GM23338 (cell line): ENCODE measurements at regions not wholly inside any gene's neighbourhood (a gene's known extent, or its start where the extent isn't known, plus 50 kb on each side); places are given as distances from the start of the nearest gene placed in this dataset.

Experiments used
- CREB1 ChIP-seq: fragments of 250-450 bp; sonication (Bioruptor Pico); IDR thresholded peaks from 2 replicates; pipeline ENCODE4 v1.5.0; 2020; ENCODE audit warnings: low read depth, mild to moderate bottlenecking, moderate library complexity
- CTCF ChIP-seq, 2 experiments: fragments of 200-600 bp in 1 of 2; sonication (generic) in 1 of 2; conservative IDR thresholded peaks; 2 replicates each; pipeline versions ENCODE4 v1.5.1 to v1.6.1; 2016 to 2017; ENCODE audit warnings: antibody characterized with exemption in 2 of 2, low read depth in 2 of 2, mild to moderate bottlenecking in 2 of 2, moderate library complexity in 1 of 2
- EZH2 ChIP-seq: fragments of 200-600 bp; sonication (generic); IDR thresholded peaks from one replicate; pipeline ENCODE4 v1.8.0; 2017; ENCODE audit warnings: antibody characterized with exemption, mild to moderate bottlenecking, low read depth; ENCODE audit not compliant: unreplicated experiment
- EZH2phosphoT487 ChIP-seq: fragments of 200-600 bp; sonication (generic); IDR thresholded peaks from one replicate; pipeline ENCODE4 v1.8.1; 2018; ENCODE audit warnings: antibody characterized with exemption; ENCODE audit not compliant: unreplicated experiment
- JUNB ChIP-seq: IDR thresholded peaks from one replicate; pipeline ENCODE4 v1.6.1; 2016; ENCODE audit warnings: antibody characterized with exemption; ENCODE audit not compliant: unreplicated experiment
- NANOG ChIP-seq: IDR thresholded peaks from 2 replicates; pipeline ENCODE4 v1.6.1; 2016; ENCODE audit warnings: antibody characterized with exemption, borderline replicate concordance
- POLR2AphosphoS5 ChIP-seq: IDR thresholded peaks from 2 replicates; pipeline ENCODE4 v1.6.1; 2016; ENCODE audit warnings: antibody characterized with exemption, low read depth
- STAT1 ChIP-seq: IDR thresholded peaks from one replicate; pipeline ENCODE4 v1.6.1; 2016; ENCODE audit warnings: antibody characterized with exemption; ENCODE audit not compliant: unreplicated experiment
- ZNF114 ChIP-seq: fragments of 250-450 bp; sonication (Bioruptor Pico); IDR thresholded peaks from 2 replicates; pipeline ENCODE4 v1.5.0; 2020; ENCODE audit warnings: mild to moderate bottlenecking, moderate library complexity
- ZNF331 ChIP-seq: fragments of 250-450 bp; sonication (Bioruptor Pico); IDR thresholded peaks from 2 replicates; pipeline ENCODE4 v1.5.0; 2020; ENCODE audit warnings: low read depth, mild to moderate bottlenecking, moderate library complexity
- TF ChIP-seq, protein P1 (sequence below): IDR thresholded peaks from one replicate; pipeline ENCODE4 v1.6.1; 2018; ENCODE audit warnings: antibody characterized with exemption; ENCODE audit not compliant: unreplicated experiment
- TF ChIP-seq, protein P2 (sequence below): IDR thresholded peaks from 2 replicates; pipeline ENCODE4 v1.6.1; 2016; ENCODE audit warnings: antibody characterized with exemption

- no peak for TF ChIP-seq CTCF (conservative IDR thresholded peaks at IDR 0.05; ENCODE audit: low read depth in 2 of 2)
- TF ChIP-seq POLR2AphosphoS5: no peak
- TF ChIP-seq EZH2: no peak
- TF ChIP-seq, protein P1, sequence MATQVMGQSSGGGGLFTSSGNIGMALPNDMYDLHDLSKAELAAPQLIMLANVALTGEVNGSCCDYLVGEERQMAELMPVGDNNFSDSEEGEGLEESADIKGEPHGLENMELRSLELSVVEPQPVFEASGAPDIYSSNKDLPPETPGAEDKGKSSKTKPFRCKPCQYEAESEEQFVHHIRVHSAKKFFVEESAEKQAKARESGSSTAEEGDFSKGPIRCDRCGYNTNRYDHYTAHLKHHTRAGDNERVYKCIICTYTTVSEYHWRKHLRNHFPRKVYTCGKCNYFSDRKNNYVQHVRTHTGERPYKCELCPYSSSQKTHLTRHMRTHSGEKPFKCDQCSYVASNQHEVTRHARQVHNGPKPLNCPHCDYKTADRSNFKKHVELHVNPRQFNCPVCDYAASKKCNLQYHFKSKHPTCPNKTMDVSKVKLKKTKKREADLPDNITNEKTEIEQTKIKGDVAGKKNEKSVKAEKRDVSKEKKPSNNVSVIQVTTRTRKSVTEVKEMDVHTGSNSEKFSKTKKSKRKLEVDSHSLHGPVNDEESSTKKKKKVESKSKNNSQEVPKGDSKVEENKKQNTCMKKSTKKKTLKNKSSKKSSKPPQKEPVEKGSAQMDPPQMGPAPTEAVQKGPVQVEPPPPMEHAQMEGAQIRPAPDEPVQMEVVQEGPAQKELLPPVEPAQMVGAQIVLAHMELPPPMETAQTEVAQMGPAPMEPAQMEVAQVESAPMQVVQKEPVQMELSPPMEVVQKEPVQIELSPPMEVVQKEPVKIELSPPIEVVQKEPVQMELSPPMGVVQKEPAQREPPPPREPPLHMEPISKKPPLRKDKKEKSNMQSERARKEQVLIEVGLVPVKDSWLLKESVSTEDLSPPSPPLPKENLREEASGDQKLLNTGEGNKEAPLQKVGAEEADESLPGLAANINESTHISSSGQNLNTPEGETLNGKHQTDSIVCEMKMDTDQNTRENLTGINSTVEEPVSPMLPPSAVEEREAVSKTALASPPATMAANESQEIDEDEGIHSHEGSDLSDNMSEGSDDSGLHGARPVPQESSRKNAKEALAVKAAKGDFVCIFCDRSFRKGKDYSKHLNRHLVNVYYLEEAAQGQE: no peak
- TF ChIP-seq, protein P2, sequence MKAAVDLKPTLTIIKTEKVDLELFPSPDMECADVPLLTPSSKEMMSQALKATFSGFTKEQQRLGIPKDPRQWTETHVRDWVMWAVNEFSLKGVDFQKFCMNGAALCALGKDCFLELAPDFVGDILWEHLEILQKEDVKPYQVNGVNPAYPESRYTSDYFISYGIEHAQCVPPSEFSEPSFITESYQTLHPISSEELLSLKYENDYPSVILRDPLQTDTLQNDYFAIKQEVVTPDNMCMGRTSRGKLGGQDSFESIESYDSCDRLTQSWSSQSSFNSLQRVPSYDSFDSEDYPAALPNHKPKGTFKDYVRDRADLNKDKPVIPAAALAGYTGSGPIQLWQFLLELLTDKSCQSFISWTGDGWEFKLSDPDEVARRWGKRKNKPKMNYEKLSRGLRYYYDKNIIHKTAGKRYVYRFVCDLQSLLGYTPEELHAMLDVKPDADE: no peak
- no peak for TF ChIP-seq CREB1
- TF ChIP-seq EZH2phosphoT487: no peak
- TF ChIP-seq JUNB: no peak
- TF ChIP-seq ZNF331 (CRISPR knock-in tag): no peak
- no peak for TF ChIP-seq STAT1
- no peak for TF ChIP-seq ZNF114
- no peak for TF ChIP-seq NANOG
These were observed 305.4 kb downstream of the KLF12 start for GRCh38 chr13:73828811-73829210.
